ENCODE measurements at regions not wholly inside any gene's neighbourhood (a gene's known extent, or its start where the extent isn't known, plus 50 kb on each side); places are given as distances from the start of the nearest gene placed in this dataset.

DNA sequence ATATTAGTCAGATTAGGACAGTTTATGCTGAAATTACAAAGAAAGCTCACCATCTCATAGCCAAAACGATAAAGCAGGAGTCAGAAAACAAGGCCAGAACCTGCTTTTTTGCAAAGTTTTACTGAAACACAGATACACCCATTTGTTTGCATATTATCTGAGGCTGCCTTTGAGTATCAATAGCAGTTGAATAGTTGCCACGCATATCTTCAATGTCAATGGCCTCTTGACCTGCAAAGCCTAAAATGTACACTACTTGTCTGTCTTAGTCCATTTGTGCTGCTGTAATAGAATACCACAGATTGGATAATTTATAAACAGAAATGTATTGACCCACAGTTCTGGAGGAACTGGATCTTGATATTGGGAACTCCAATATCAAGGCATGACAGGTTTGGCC, 94.1 kb upstream of the NT5E start:
- TF ChIP-seq, protein P1, sequence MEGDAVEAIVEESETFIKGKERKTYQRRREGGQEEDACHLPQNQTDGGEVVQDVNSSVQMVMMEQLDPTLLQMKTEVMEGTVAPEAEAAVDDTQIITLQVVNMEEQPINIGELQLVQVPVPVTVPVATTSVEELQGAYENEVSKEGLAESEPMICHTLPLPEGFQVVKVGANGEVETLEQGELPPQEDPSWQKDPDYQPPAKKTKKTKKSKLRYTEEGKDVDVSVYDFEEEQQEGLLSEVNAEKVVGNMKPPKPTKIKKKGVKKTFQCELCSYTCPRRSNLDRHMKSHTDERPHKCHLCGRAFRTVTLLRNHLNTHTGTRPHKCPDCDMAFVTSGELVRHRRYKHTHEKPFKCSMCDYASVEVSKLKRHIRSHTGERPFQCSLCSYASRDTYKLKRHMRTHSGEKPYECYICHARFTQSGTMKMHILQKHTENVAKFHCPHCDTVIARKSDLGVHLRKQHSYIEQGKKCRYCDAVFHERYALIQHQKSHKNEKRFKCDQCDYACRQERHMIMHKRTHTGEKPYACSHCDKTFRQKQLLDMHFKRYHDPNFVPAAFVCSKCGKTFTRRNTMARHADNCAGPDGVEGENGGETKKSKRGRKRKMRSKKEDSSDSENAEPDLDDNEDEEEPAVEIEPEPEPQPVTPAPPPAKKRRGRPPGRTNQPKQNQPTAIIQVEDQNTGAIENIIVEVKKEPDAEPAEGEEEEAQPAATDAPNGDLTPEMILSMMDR (IDR thresholded peaks at IDR 0.05; ENCODE audit: low read depth, low read length, poor library complexity, severe bottlenecking), result no peak
- no peak for TF ChIP-seq EZH2phosphoT487 (IDR thresholded peaks at IDR 0.05; ENCODE audit: borderline replicate concordance, low read length)

Measured in DOHH2 (cell line).